ENCODE measurements at regions not wholly inside any gene's neighbourhood (a gene's known extent, or its start where the extent isn't known, plus 50 kb on each side); places are given as distances from the start of the nearest gene placed in this dataset.
"Not testable (repeated sequence)": the region's sequence is repeated elsewhere in the genome, so short reads cannot be mapped to it uniquely, and the experiment has no call there.

DNA sequence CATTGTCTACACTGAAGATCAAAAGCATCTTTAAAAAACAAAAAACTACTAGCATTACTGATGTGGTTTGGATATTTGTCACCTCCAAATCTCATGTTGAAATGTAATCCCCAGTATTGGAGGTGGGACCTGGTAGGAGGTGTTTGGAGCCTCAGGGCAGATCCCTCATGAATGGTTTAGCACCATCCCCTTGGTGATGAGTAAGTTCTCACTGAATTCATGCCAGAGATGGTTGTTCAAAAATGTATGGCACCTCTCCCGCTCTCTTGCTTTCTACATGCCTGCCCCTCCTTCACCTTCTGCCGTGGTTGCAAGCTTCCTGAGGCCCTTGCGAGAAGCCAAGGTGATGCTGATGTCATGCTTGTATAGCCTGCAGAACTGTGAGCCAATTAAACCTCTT is 136.6 kb upstream of the FHIT start:
- Mint-ChIP-seq H3K36me3 (ENCODE audit: low read depth) (peaks cover 38% of the 10 kb centered on the region), H3K27me3 (ENCODE audit: insufficient read depth, low read depth, poor library complexity) (peaks cover 6% of the 10 kb centered on the region), H3K27ac (no peak overlapping the region), H3K4me3 (no peak overlapping the region), H3K4me1 (no peaks in the 10 kb centered on the region), H3K9me3 (peaks cover 51% of the 10 kb centered on the region)
- DNase-seq (ENCODE audit: low spot score), result no peak
- H3K27me3 ChIP-seq (ENCODE audit: insufficient read depth), result no peaks in the 10 kb centered on the region
- no peak for ATAC-seq
- no peaks in the 10 kb centered on the region for H3K4me1 ChIP-seq (ENCODE audit: insufficient read depth)
- TF ChIP-seq CREB1 (CRISPR knock-in tag; IDR thresholded peaks at IDR 0.05; ENCODE audit: low read depth) (no peak), EZH2 (IDR thresholded peaks at IDR 0.05; ENCODE audit: low read depth, unreplicated experiment) (no peak), JUNB (IDR thresholded peaks at IDR 0.05; ENCODE audit: unreplicated experiment) (no peak), POLR2AphosphoS5 (IDR thresholded peaks at IDR 0.05; ENCODE audit: low read depth) (no peak)
- H3K9me2 ChIP-seq (ENCODE audit: insufficient read depth), result no peaks in the 10 kb centered on the region
- H3K4me2 ChIP-seq, result no peak overlapping the region
- no peaks in the 10 kb centered on the region for H4K20me1 ChIP-seq (replicated peaks; ENCODE audit: insufficient read depth)
- no peaks in the 10 kb centered on the region for H3K79me2 ChIP-seq (replicated peaks; ENCODE audit: insufficient read depth)
- peaks cover 8% of the 10 kb centered on the region; the same call in 1 of the 2 replicates for H3K36me3 ChIP-seq (ENCODE audit: insufficient read depth)
- H3F3A ChIP-seq (replicated peaks; ENCODE audit: low read depth), result no peaks in the 10 kb centered on the region
- H2AFZ ChIP-seq, result no peak overlapping the region
- H3K27ac ChIP-seq (ENCODE audit: low read depth), result no peak overlapping the region
- H3K4me3 ChIP-seq, result no peak overlapping the region

DNA sequence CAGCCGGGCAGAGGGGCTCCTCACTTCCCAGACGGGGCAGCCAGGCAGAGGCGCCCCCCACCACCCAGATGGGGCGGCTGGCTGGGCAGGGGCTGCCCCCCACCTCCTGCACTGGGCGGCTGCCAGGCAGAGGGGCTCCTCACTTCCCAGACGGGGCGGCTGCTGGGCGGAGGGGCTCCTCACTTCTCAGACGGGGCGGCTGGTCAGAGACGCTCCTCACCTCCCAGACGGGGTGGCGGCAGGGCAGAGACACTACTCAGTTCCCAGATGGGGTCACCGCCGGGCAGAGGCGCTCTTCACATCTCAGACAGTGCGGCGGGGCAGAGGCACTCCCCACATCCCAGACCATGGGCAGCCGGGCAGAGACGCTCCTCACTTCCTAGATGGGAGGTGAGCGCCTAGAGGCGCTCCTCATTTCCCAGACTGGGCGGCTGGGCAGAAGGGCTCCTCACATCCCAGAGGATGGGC is 142.3 kb upstream of the FHIT start:
- Mint-ChIP-seq H3K36me3 (ENCODE audit: low read depth) (peaks cover 56% of the 10 kb centered on the region), H3K9me3 (peaks cover 72% of the 10 kb centered on the region)
- H3K27ac Mint-ChIP-seq, result not testable (repeated sequence)

DNA sequence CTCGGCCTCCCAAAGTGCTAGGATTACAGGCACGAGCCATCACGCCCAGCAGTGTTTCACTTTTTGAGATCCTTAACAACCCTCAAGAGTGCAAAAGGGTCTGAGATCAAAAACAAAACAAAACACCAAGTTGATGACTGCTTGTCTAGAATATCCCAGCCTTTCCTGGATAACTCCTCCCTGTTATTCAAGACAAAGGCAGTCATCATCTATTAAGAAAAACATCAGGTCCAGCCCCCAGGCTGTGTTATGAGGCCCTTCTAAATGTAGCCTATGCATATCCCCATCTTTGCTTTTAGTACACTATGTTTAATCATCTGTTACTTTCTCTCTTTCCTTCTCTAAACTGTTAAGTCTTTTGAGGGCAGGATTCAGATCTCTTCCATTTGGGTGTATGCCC is 150.1 kb upstream of the FHIT start:
- Histone ChIP-seq H3K4me3 (no peak overlapping the region), H2AFZ (no peak overlapping the region), H3K79me2 (replicated peaks; ENCODE audit: insufficient read depth) (no peaks in the 10 kb centered on the region), H3K9me2 (ENCODE audit: insufficient read depth) (0 out of 2 replicates have a peak, but pooled peaks cover 8% of the 10 kb centered on the region), H3K36me3 (ENCODE audit: insufficient read depth) (no peaks in the 10 kb centered on the region), H3K27me3 (ENCODE audit: insufficient read depth) (no peaks in the 10 kb centered on the region), H3F3A (replicated peaks; ENCODE audit: low read depth) (no peaks in the 10 kb centered on the region), H3K4me1 (ENCODE audit: insufficient read depth) (no peaks in the 10 kb centered on the region; the same call in 1 of the 2 replicates), H3K27ac (ENCODE audit: low read depth) (no peak overlapping the region), H4K20me1 (replicated peaks; ENCODE audit: insufficient read depth) (no peaks in the 10 kb centered on the region), H3K4me2 (no peak overlapping the region)
- no peak overlapping the region for H3K4me3 Mint-ChIP-seq
- ATAC-seq (no peak), DNase-seq (ENCODE audit: low spot score) (no peak)
- peaks cover under 1% of the 10 kb centered on the region; the same call in 1 of the 3 replicates for H3K36me3 Mint-ChIP-seq (ENCODE audit: low read depth)
- H3K4me1 Mint-ChIP-seq, result peaks cover 5% of the 10 kb centered on the region; the same call in 1 of the 3 replicates
- TF ChIP-seq ZNF114 (CRISPR knock-in tag; IDR thresholded peaks at IDR 0.05) (no peak), CREB1 (CRISPR knock-in tag; IDR thresholded peaks at IDR 0.05; ENCODE audit: low read depth) (no peak), STAT1 (IDR thresholded peaks at IDR 0.05; ENCODE audit: unreplicated experiment) (no peak)
- TF ChIP-seq, protein P1, sequence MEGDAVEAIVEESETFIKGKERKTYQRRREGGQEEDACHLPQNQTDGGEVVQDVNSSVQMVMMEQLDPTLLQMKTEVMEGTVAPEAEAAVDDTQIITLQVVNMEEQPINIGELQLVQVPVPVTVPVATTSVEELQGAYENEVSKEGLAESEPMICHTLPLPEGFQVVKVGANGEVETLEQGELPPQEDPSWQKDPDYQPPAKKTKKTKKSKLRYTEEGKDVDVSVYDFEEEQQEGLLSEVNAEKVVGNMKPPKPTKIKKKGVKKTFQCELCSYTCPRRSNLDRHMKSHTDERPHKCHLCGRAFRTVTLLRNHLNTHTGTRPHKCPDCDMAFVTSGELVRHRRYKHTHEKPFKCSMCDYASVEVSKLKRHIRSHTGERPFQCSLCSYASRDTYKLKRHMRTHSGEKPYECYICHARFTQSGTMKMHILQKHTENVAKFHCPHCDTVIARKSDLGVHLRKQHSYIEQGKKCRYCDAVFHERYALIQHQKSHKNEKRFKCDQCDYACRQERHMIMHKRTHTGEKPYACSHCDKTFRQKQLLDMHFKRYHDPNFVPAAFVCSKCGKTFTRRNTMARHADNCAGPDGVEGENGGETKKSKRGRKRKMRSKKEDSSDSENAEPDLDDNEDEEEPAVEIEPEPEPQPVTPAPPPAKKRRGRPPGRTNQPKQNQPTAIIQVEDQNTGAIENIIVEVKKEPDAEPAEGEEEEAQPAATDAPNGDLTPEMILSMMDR (conservative IDR thresholded peaks at IDR 0.05; ENCODE audit: low read depth in 2 of 2), result no peak
- H3K27me3 Mint-ChIP-seq (ENCODE audit: insufficient read depth, low read depth, poor library complexity), result no peaks in the 10 kb centered on the region
- no peak overlapping the region for H3K27ac Mint-ChIP-seq
- H3K9me3 Mint-ChIP-seq, result peaks cover 4% of the 10 kb centered on the region

More for the DNA sequence above, 142.3 kb upstream of the FHIT start:
- not testable (repeated sequence) for H3K9me2 ChIP-seq (ENCODE audit: insufficient read depth); H3K27me3 Mint-ChIP-seq (ENCODE audit: insufficient read depth, low read depth, poor library complexity); H3K4me1 ChIP-seq (ENCODE audit: insufficient read depth); H3K4me3 Mint-ChIP-seq; H3K79me2 ChIP-seq (replicated peaks; ENCODE audit: insufficient read depth); H3K27me3 ChIP-seq (ENCODE audit: insufficient read depth); H3K4me3 ChIP-seq; H3K36me3 ChIP-seq (ENCODE audit: insufficient read depth); H3F3A ChIP-seq (replicated peaks; ENCODE audit: low read depth); ATAC-seq; DNase-seq (ENCODE audit: low spot score); H3K4me2 ChIP-seq; H2AFZ ChIP-seq; H3K27ac ChIP-seq (ENCODE audit: low read depth); H3K4me1 Mint-ChIP-seq; H4K20me1 ChIP-seq (replicated peaks; ENCODE audit: insufficient read depth)
